ENCODE measurements at regions not wholly inside any gene's neighbourhood (a gene's known extent, or its start where the extent isn't known, plus 50 kb on each side); places are given as distances from the start of the nearest gene placed in this dataset.

DNA sequence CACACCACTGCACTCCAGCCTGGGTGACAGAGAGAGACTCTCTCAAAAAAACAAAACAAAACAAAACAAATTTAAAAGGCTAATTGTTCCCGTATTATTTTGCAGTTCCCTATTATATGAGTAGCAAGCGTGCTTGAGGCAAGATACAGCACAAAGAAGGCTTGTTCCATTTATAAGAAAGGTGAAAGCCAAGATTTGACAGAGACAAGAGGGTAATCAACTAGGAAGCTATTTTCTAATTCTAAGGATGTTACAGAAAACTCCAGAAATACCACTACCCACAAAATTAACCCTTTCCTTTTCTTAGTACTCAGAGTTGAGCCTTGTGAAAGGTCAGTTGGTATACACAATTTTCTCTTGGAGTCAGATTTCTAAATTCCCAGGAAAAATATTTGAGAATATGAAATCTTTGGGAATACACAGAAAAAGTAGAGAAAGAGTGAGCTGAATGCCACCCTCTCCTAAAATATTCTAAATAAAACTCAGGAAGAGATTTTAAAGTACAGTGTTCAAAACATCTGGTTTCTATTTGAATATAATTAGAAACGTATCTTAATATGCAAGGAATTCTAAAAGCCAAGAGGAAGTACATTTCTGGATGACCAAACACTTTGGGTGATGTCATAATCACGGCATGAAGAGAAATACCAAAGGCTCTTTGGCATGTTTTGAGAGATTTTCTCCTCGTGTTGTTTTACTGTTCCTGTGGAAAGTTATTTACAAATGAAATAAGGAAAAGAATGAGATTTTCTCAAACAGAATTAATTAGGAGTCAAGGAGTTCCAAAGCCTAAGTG lies 63.0 kb upstream of the FLT1 start:
- H3K9me3 ChIP-seq: no peaks in the 10 kb centered on the region
- intact Hi-C loops (cut with DNase I): no loop called here
- DNase-seq: no peak
- H3K27ac ChIP-seq: no peak overlapping the region
- TF ChIP-seq POLR2AphosphoS5 (IDR thresholded peaks at IDR 0.05): no peak
- no peaks in the 10 kb centered on the region for H3K36me3 ChIP-seq
- no peaks in the 10 kb centered on the region for H3K27me3 ChIP-seq
- H3K4me3 ChIP-seq: no peak overlapping the region
- peaks cover 0 to 11% (median 0%) of the 10 kb centered on the region in 4 donors for H3K4me1 ChIP-seq
- WGBS, 2 donors: 65 to 72% methylated on average over 5 of the region's 5 CpGs

DNA sequence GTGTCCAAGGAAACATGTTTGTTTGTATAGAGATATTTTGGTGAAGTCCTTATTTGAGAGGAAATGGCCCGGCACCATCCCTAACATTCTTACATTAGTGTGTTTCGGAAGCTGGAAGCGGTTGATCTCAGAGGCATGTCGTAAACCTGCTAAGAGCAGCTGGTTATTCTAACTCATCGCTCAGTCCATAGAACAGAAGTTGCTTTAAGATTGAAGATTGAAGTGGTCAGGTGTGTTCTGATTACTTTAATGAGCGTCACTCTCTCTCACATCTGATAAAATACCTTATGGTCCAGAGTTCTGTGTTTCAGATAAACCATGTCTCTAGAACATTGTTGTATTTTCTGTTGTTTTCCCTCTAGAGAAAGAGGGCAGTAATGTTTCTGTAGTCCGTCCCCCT lies 60.2 kb upstream of the FLT1 start:
- 47 to 69% methylated on average over 7 of the region's 7 CpGs for WGBS, 2 donors
- Histone ChIP-seq H3K27me3 (no peaks in the 10 kb centered on the region), H3K9me3 (no peaks in the 10 kb centered on the region), H3K4me3 (no peak overlapping the region), H3K36me3 (no peaks in the 10 kb centered on the region), H3K27ac (no peak overlapping the region), H3K4me1 (peaks cover 0 to 11% (median 0%) of the 10 kb centered on the region in 4 donors)
- DNase-seq: no peak
- TF ChIP-seq EP300 (IDR thresholded peaks at IDR 0.05) (no peak), POLR2AphosphoS5 (IDR thresholded peaks at IDR 0.05) (no peak), POLR2A (IDR thresholded peaks at IDR 0.05) (no peak)
- TF ChIP-seq, protein P1, sequence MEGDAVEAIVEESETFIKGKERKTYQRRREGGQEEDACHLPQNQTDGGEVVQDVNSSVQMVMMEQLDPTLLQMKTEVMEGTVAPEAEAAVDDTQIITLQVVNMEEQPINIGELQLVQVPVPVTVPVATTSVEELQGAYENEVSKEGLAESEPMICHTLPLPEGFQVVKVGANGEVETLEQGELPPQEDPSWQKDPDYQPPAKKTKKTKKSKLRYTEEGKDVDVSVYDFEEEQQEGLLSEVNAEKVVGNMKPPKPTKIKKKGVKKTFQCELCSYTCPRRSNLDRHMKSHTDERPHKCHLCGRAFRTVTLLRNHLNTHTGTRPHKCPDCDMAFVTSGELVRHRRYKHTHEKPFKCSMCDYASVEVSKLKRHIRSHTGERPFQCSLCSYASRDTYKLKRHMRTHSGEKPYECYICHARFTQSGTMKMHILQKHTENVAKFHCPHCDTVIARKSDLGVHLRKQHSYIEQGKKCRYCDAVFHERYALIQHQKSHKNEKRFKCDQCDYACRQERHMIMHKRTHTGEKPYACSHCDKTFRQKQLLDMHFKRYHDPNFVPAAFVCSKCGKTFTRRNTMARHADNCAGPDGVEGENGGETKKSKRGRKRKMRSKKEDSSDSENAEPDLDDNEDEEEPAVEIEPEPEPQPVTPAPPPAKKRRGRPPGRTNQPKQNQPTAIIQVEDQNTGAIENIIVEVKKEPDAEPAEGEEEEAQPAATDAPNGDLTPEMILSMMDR (IDR thresholded peaks at IDR 0.05): no peak
- intact Hi-C loops (cut with DNase I): no loop called here

DNA sequence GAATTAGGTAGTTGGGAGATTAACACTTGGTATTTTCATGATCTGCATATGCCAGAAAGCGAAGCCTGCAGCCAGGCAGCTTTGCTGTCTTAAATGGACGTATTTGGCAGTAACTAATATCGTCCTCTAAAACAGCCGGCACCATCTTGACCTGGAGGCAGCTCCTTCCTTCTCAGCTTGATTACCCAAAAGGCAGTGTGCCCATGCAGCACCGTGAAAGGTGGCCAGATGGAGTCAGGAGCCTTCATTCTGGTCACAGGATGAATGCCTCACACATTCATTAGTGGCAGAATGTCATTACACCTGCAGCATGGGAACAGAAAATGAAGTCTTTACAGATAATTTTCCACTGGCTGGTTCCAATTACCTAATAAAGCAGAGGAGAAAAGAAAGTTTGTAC lies 59.0 kb upstream of the FLT1 start:
- 83 to 88% methylated on average over 5 of the region's 5 CpGs for WGBS, 2 donors
- no peak for DNase-seq
- Histone ChIP-seq H3K4me1 (peaks cover 0 to 11% (median 0%) of the 10 kb centered on the region in 4 donors), H3K27ac (no peak overlapping the region), H3K36me3 (no peaks in the 10 kb centered on the region), H3K4me3 (no peak overlapping the region), H3K9me3 (no peaks in the 10 kb centered on the region), H3K27me3 (no peaks in the 10 kb centered on the region)
- no peak for TF ChIP-seq EP300 (IDR thresholded peaks at IDR 0.05)
- no peak for TF ChIP-seq POLR2AphosphoS5 (IDR thresholded peaks at IDR 0.05)
- TF ChIP-seq POLR2A (IDR thresholded peaks at IDR 0.05): no peak
- TF ChIP-seq, protein P1 (IDR thresholded peaks at IDR 0.05): no peak
- intact Hi-C loops (cut with DNase I): no loop called here

DNA sequence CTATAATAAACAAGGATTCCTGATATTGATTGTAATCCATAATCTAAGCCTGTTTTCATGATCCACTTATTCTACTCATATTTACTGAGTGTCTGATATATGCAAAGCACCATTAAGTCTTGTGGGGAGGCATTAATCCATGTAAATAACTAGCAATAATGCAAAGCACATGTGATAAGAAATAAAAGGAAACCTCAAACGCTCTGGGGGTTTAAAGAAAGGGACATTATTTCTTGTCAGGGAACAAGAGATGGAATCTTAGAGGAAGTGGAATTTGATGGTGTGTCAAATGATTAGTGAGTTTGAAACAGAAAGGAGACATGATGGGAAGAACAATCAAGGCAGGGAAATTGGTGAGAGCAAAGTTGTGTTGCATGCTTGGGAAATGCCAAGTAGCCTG lies 57.4 kb upstream of the FLT1 start:
- TF ChIP-seq, protein P1 (IDR thresholded peaks at IDR 0.05): no peak
- TF ChIP-seq POLR2A (IDR thresholded peaks at IDR 0.05) (no peak), EP300 (IDR thresholded peaks at IDR 0.05) (no peak), POLR2AphosphoS5 (IDR thresholded peaks at IDR 0.05) (no peak)
- no peak overlapping the region for H3K4me3 ChIP-seq
- H3K4me1 ChIP-seq: no peaks in the 10 kb centered on the region
- no peaks in the 10 kb centered on the region for H3K9me3 ChIP-seq
- DNase-seq: no peak
- H3K27ac ChIP-seq: no peak overlapping the region
- no peaks in the 10 kb centered on the region for H3K36me3 ChIP-seq
- intact Hi-C loops (cut with DNase I): no loop called here
- no peaks in the 10 kb centered on the region for H3K27me3 ChIP-seq
- WGBS, 2 donors: 38 to 62% methylated on average over 1 of the region's 1 CpG

DNA sequence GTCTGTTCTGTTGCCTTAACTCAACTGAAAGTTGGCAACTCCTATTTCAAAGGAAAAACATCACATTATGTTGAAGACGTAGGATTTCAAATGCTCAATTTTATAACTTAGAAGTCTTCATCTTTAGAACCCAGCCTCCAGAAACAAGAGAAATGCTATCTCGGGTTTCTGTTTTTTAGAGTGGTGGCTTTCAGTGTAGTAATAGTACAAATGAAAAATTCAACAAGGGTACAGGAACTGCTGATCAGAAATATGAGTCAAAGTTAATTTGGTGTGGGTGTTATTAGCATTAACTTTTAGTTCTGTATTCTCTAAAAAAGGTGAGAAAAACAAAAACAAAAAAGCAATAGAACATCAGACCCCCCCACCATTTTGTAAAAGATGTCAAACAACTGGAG lies 56.6 kb upstream of the FLT1 start:
- H3K27ac ChIP-seq: no peak overlapping the region
- no peaks in the 10 kb centered on the region for H3K36me3 ChIP-seq
- no peak overlapping the region for H3K4me3 ChIP-seq
- WGBS, 2 donors: 88 to 90% methylated on average over 2 of the region's 2 CpGs
- H3K4me1 ChIP-seq: no peaks in the 10 kb centered on the region
- intact Hi-C loops (cut with DNase I): no loop called here
- TF ChIP-seq POLR2A (IDR thresholded peaks at IDR 0.05): no peak
- TF ChIP-seq POLR2AphosphoS5 (IDR thresholded peaks at IDR 0.05): no peak
- no peak for TF ChIP-seq EP300 (IDR thresholded peaks at IDR 0.05)
- TF ChIP-seq, protein P1 (IDR thresholded peaks at IDR 0.05): no peak
- no peaks in the 10 kb centered on the region for H3K9me3 ChIP-seq
- H3K27me3 ChIP-seq: no peaks in the 10 kb centered on the region
- DNase-seq: no peak
